GM18868 (cell line): ENCODE measurements at regions not wholly inside any gene's neighbourhood (a gene's known extent, or its start where the extent isn't known, plus 50 kb on each side); places are given as distances from the start of the nearest gene placed in this dataset.

ENCODE experiments used
- ATAC-seq: cut with Tn5 transposase; IDR thresholded peaks from one replicate; pipeline ENCODE4 v1.9.1; 2021; ENCODE audit warnings: mild to moderate bottlenecking, moderate library complexity; ENCODE audit not compliant: unreplicated experiment

GRCh38 chr1:57485643-57486042, 61.8 kb upstream of the DAB1 start:
- no peak for ATAC-seq

- no peak for ATAC-seq
Measured at GRCh38 chr1:57483954-57484353, 60.1 kb upstream of the DAB1 start.

GRCh38 chr1:57479471-57479870, 55.6 kb upstream of the DAB1 start:
- ATAC-seq, result no peak

- no peak for ATAC-seq
Measured at GRCh38 chr1:57475366-57475765, 51.5 kb upstream of the DAB1 start.

GRCh38 chr1:57474137-57474750, 50.4 kb upstream of the DAB1 start:
- no peak for ATAC-seq
